Skeletal muscle tissue (tissue), 3 donors: ENCODE measurements at regions not wholly inside any gene's neighbourhood (a gene's known extent, or its start where the extent isn't known, plus 50 kb on each side); places are given as distances from the start of the nearest gene placed in this dataset.
"Not testable (repeated sequence)": the region's sequence is repeated elsewhere in the genome, so short reads cannot be mapped to it uniquely, and the experiment has no call there.

Experiments
- H3K27ac ChIP-seq: one replicate; pipeline ENCODE4 v1.7.0; 2013; ENCODE audit warnings: mild to moderate bottlenecking, low read depth, low read length, inconsistent platforms
- H3K27me3 ChIP-seq, 3 donors: one replicate each; pipeline ENCODE4 v1.7.0; 2013; ENCODE audit warnings: low read length in 3 of 3; ENCODE audit not compliant: control insufficient read depth in 3 of 3, insufficient read depth in 3 of 3
- H3K36me3 ChIP-seq, 3 donors: one replicate each; pipeline ENCODE4 v1.7.0; 2013; ENCODE audit warnings: low read length in 3 of 3; ENCODE audit not compliant: control insufficient read depth in 3 of 3, insufficient read depth in 3 of 3
- H3K4me1 ChIP-seq, 3 donors: one replicate each; pipeline ENCODE4 v1.7.0; 2013; ENCODE audit warnings: low read length in 3 of 3, mild to moderate bottlenecking in 3 of 3; ENCODE audit not compliant: control insufficient read depth in 3 of 3, insufficient read depth in 3 of 3
- H3K4me3 ChIP-seq, 3 donors: one replicate each; pipeline ENCODE4 v1.7.0; 2013; ENCODE audit warnings: low read length in 3 of 3
- H3K9ac ChIP-seq, 3 donors: one replicate each; pipeline ENCODE4 v1.7.0; 2013; ENCODE audit warnings: low read length in 3 of 3, mild to moderate bottlenecking in 3 of 3, moderate library complexity in 2 of 3, low read depth in 1 of 3
- H3K9me3 ChIP-seq, 3 donors: one replicate each; pipeline ENCODE4 v1.7.0; 2013; ENCODE audit warnings: low read length in 3 of 3; ENCODE audit not compliant: control insufficient read depth in 3 of 3
- donor health status: Osteomylitis.

- H3K9me3 ChIP-seq: no peaks in the 10 kb centered on the region
- no peaks in the 10 kb centered on the region for H3K4me1 ChIP-seq
- no peak overlapping the region for H3K27ac ChIP-seq
- no peaks in the 10 kb centered on the region for H3K36me3 ChIP-seq
- H3K9ac ChIP-seq: no peak overlapping the region
- no peaks in the 10 kb centered on the region for H3K27me3 ChIP-seq
- no peak overlapping the region for H3K4me3 ChIP-seq
Observed at GRCh38 chr10:64109926-64110495, 588.8 kb downstream of the REEP3 start.

GRCh38 chr10:64112701-64113355 lies 591.6 kb downstream of the REEP3 start:
- H3K9me3 ChIP-seq: no peaks in the 10 kb centered on the region
- no peak overlapping the region for H3K4me3 ChIP-seq
- H3K9ac ChIP-seq: no peak overlapping the region
- no peak overlapping the region for H3K27ac ChIP-seq
- H3K27me3 ChIP-seq: no peaks in the 10 kb centered on the region
- H3K4me1 ChIP-seq: no peaks in the 10 kb centered on the region
- no peaks in the 10 kb centered on the region for H3K36me3 ChIP-seq

DNA sequence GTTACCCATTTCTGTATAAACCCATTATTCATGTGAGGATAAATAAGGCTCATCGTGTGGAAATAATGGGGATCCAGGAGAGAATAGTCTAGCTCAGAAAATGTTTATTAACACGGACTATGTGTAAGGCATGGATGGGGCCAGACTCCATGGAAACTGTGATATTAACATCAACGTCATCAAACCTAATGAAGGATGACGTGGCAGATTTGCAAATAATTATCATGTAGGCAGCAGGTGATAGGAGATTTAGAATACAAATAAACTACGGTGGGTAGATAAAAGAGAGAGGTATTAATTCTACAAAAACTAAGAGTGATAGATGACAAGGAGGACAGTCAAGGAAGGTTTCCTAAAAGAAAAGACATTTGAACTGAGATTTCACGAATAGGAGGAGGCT lies 592.2 kb downstream of the REEP3 start:
- Histone ChIP-seq H3K27me3 (no peaks in the 10 kb centered on the region), H3K4me3 (no peak overlapping the region), H3K9ac (no peak overlapping the region), H3K27ac (no peak overlapping the region), H3K9me3 (no peaks in the 10 kb centered on the region), H3K36me3 (no peaks in the 10 kb centered on the region), H3K4me1 (no peaks in the 10 kb centered on the region)

- Histone ChIP-seq H3K27ac (no peak overlapping the region), H3K4me1 (no peaks in the 10 kb centered on the region), H3K36me3 (no peaks in the 10 kb centered on the region), H3K4me3 (no peak overlapping the region), H3K27me3 (no peaks in the 10 kb centered on the region), H3K9me3 (no peaks in the 10 kb centered on the region), H3K9ac (no peak overlapping the region)
Observed at GRCh38 chr10:64113792-64114191, 592.6 kb downstream of the REEP3 start.

GRCh38 chr10:64115471-64115870 lies 594.3 kb downstream of the REEP3 start:
- H3K4me3 ChIP-seq: no peak overlapping the region
- H3K27me3 ChIP-seq: no peaks in the 10 kb centered on the region
- H3K36me3 ChIP-seq: no peaks in the 10 kb centered on the region
- no peaks in the 10 kb centered on the region for H3K9me3 ChIP-seq
- H3K9ac ChIP-seq: no peak overlapping the region
- no peaks in the 10 kb centered on the region for H3K4me1 ChIP-seq
- no peak overlapping the region for H3K27ac ChIP-seq

DNA sequence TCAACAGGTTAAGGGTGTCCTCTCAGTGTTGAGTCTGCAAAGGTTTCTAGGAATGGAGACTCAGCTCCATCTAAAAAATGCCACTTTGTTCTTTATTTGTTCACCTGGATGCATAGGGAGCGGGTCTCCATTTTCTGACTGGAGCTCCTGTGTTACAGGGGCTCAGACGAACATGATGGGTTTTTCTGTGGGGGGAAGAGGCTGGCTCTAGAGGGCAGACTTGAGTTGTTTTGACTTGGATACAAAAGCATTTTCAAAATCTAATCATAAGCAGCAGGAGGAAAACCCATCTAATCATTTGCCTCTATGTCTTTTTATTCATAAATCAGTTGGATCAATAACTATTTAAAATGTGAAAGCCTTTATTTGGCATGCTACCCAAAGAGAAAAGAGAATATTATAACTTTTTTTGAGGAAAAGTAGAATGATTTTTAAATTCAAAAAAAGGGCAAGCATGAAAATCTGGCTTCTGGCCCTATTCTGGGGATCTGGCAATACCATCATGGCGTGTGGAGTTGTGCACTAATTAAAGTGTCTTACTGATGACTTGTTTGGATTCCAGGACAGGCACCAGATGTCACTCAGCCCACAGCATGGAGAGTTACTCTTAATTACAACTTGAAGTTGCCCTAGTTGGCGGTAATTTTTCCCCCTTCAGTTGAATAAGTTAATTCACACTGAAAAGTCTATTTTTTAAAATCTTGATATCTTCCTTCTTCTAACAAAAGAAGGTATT lies 594.9 kb downstream of the REEP3 start:
- no peak overlapping the region for H3K9ac ChIP-seq
- H3K27ac ChIP-seq: no peak overlapping the region
- no peak overlapping the region for H3K4me3 ChIP-seq
- H3K36me3 ChIP-seq: no peaks in the 10 kb centered on the region
- H3K9me3 ChIP-seq: no peaks in the 10 kb centered on the region
- no peaks in the 10 kb centered on the region for H3K4me1 ChIP-seq
- no peaks in the 10 kb centered on the region for H3K27me3 ChIP-seq

DNA sequence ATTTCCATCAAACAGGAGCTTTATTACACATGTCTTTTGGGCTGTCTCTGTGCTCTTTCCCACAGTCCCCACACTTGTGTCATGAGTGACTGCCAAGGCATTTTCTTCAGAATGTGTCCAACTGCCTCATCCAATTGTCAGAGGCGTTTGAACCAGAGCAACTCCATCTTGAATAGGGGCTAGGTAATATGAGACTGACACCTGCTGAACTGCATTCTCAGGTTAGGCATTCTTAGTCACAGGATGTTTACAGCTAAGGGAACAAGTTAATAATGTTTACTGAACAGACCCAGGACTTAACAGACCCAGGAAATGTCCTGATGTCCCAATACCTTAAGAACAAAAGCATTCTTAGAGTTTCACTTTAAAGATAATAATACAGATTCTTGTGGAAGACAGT lies 595.5 kb downstream of the REEP3 start:
- Histone ChIP-seq H3K4me3 (no peak overlapping the region), H3K4me1 (no peaks in the 10 kb centered on the region), H3K9ac (no peak overlapping the region), H3K9me3 (no peaks in the 10 kb centered on the region), H3K27me3 (no peaks in the 10 kb centered on the region), H3K36me3 (no peaks in the 10 kb centered on the region), H3K27ac (no peak overlapping the region)

DNA sequence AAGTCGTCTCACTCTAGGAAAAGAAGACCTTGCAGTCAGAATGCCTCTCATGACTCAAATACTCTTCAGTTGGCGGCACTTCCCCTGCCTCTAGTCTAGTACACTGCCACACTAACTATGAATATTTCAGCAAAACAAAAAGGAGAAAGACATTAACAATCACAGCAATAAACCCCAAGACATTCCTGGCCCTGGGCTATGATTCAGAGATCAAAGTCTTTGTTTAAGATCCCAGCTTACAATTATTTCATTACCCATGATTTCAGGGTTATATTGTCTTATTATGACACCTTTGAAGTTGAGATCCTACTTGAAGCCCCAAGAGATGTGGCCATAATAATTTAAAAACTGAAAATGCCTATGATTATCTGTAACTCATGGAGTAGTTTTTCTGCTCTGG lies 597.5 kb downstream of the REEP3 start:
- Histone ChIP-seq H3K27me3 (no peaks in the 10 kb centered on the region), H3K9ac (no peak overlapping the region)

DNA sequence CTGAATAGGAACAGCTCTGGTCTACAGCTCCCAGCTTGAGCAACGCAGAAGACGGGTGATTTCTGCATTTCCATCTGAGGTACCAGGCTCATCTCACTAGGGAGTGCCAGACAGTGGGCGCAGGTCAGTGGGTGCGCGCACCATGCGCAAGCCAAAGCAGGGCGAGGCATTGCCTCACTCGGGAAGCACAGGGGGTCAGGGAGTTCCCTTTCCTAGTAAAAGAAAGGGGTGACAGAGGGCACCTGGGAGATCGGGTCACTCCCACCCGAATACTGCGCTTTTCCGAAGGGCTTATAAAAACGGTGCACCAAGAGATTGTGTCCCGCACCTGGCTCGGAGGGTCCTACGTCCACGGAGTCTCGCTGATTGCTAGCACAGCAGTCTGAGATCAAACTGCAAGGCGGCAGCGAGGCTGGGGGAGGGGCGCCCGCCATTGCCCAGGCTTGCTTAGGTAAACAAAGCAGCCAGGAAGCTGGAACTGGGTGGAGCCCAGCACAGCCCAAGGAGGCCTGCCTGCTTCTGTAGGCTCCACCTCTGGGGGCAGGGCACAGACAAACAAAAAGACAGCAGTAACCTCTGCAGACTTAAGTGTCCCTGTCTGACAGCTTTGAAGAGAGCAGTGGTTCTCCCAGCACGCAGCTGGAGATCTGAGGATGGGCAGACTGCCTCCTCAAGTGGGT lies 599.2 kb downstream of the REEP3 start:
- not testable (repeated sequence) for H3K9me3 ChIP-seq, H3K4me3 ChIP-seq, H3K4me1 ChIP-seq, H3K27me3 ChIP-seq, H3K9ac ChIP-seq, H3K36me3 ChIP-seq, H3K27ac ChIP-seq

More for the DNA sequence above, 597.5 kb downstream of the REEP3 start:
- no peak overlapping the region for H3K27ac ChIP-seq
- no peaks in the 10 kb centered on the region for H3K9me3 ChIP-seq
- no peak overlapping the region for H3K4me3 ChIP-seq
- no peaks in the 10 kb centered on the region for H3K4me1 ChIP-seq
- H3K36me3 ChIP-seq: no peaks in the 10 kb centered on the region

DNA sequence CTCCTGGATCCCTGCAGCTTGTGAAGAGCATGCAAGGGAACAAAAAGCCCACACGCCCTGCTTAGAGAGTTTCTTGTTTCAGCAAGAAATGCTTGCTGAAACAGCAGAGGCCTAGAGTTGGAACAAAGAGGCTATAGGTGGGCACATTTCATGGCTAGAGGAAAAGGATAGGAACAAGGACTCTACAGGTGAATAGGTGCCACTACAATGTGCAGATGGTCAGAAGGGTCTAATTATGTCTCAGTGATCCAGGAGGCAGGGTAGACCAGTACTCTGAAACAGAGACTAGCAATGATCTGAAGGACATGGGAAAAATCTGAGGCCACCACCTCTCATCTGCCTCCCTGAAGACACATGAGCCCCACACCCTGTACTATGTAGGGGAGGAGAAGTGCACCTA lies 609.0 kb downstream of the REEP3 start:
- H3K27me3 ChIP-seq: no peaks in the 10 kb centered on the region

More for the DNA sequence above, 609.0 kb downstream of the REEP3 start:
- Histone ChIP-seq H3K36me3 (no peaks in the 10 kb centered on the region), H3K4me1 (no peaks in the 10 kb centered on the region), H3K9ac (no peak overlapping the region), H3K9me3 (no peaks in the 10 kb centered on the region), H3K27ac (no peak overlapping the region), H3K4me3 (no peak overlapping the region)
